Right lobe of liver (tissue), 4 donors: ENCODE measurements at regions not wholly inside any gene's neighbourhood (a gene's known extent, or its start where the extent isn't known, plus 50 kb on each side); places are given as distances from the start of the nearest gene placed in this dataset.
"Not testable (repeated sequence)": the region's sequence is repeated elsewhere in the genome, so short reads cannot be mapped to it uniquely, and the experiment has no call there.

Source experiments
- POLR2A ChIP-seq: fragments of 450-650 bp; IDR thresholded peaks from one replicate; pipeline ENCODE4 v1.6.1; 2017; ENCODE audit warnings: antibody characterized with exemption, mild to moderate bottlenecking
- TF ChIP-seq, protein P1 (sequence below), 4 donors: fragments of 200-600 bp in 3 of 4; fragments of 450-650 bp in 1 of 4; IDR thresholded peaks; one replicate each; pipeline versions ENCODE4 v1.5.1 to v1.8.0; 2016 to 2022; ENCODE audit warnings: antibody characterized with exemption in 4 of 4, mild to moderate bottlenecking in 2 of 4
- donor health status: DM: no; HTN: no; CAD: no.
- donor health status: DM: no; HTN: no; CAD: no.
- donor health status: DM: no; HTN: yes; CAD: no.

DNA sequence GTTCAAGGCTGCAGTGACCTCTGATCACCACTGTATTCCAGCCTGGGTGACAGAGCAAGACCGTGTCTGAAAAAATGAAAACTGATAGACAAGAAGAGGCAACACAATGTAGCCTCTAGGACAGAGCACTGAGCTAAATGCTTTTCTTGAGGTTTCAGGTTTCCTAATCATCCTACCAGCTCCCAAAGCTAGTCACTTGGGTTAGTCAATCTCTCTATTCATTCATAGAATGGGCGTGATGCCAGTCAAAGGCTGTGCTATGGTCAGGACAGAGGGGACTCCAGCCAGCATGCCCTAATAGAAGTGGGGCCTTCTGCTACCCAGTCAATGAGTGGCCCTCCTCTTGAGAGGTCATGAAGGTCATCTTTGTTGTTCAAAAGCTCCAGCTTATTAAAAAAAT lies 860.4 kb upstream of the DEFB115 start:
- TF ChIP-seq, protein P1, sequence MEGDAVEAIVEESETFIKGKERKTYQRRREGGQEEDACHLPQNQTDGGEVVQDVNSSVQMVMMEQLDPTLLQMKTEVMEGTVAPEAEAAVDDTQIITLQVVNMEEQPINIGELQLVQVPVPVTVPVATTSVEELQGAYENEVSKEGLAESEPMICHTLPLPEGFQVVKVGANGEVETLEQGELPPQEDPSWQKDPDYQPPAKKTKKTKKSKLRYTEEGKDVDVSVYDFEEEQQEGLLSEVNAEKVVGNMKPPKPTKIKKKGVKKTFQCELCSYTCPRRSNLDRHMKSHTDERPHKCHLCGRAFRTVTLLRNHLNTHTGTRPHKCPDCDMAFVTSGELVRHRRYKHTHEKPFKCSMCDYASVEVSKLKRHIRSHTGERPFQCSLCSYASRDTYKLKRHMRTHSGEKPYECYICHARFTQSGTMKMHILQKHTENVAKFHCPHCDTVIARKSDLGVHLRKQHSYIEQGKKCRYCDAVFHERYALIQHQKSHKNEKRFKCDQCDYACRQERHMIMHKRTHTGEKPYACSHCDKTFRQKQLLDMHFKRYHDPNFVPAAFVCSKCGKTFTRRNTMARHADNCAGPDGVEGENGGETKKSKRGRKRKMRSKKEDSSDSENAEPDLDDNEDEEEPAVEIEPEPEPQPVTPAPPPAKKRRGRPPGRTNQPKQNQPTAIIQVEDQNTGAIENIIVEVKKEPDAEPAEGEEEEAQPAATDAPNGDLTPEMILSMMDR (IDR thresholded peaks at IDR 0.05), result not testable (repeated sequence)
- TF ChIP-seq POLR2A, result not testable (repeated sequence)
